HepG2 (cell line): ENCODE measurements at regions not wholly inside any gene's neighbourhood (a gene's known extent, or its start where the extent isn't known, plus 50 kb on each side); places are given as distances from the start of the nearest gene placed in this dataset.

ENCODE experiments used
- HMG20A ChIP-seq: IDR thresholded peaks from 2 replicates; pipeline ENCODE4 v1.6.1; 2016; ENCODE audit warnings: borderline replicate concordance
- HOXA5 ChIP-seq: sonication (generic); formaldehyde crosslinking; IDR thresholded peaks from 2 replicates; pipeline ENCODE4 v1.4.0; 2020; ENCODE audit warnings: missing genetic modification reagents
- TF ChIP-seq, protein P1 (sequence below): sonication (generic); formaldehyde crosslinking; IDR thresholded peaks from 2 replicates; pipeline ENCODE4 v1.4.0; 2020; ENCODE audit warnings: missing genetic modification reagents
- TF ChIP-seq, protein P2 (sequence below): sonication (generic); formaldehyde crosslinking; IDR thresholded peaks from 2 replicates; pipeline ENCODE4 v1.9.0; 2021; ENCODE audit warnings: mild to moderate bottlenecking, missing genetic modification reagents

DNA sequence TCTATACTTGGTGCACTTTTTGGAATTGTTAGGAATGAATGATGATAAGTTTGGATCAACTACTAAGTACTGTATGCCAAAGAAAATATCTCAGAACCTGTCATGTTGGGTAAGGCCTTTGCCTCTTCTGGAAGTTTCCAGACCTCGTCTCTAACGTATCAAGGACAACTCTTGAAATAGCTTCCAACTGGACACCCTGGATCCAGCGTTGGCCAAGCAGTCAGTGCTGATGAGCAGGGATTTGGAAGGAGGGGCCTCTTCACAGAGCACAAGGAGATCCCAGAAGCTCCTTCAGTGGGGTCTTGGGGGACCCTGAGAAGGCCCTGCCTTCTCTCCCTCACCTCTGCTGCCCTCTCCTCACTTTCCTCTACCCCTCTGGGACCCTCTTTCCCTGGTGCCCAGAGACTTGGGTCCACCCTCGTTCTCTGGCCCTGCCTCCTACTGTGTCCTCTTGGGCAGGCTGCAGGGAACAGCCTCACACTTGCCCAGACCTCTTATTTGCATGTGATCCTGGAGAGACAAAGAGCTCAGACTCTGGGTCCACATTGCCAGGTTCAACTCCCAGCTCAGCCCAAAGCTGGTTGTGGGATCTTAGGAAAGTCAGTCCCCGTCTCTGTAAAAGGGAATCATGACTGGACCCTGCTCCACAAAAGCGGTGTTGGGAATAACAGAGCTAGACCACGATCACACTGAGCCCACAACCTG lies 145.8 kb downstream of the COL6A3 start (continued):
- TF ChIP-seq, protein P1, sequence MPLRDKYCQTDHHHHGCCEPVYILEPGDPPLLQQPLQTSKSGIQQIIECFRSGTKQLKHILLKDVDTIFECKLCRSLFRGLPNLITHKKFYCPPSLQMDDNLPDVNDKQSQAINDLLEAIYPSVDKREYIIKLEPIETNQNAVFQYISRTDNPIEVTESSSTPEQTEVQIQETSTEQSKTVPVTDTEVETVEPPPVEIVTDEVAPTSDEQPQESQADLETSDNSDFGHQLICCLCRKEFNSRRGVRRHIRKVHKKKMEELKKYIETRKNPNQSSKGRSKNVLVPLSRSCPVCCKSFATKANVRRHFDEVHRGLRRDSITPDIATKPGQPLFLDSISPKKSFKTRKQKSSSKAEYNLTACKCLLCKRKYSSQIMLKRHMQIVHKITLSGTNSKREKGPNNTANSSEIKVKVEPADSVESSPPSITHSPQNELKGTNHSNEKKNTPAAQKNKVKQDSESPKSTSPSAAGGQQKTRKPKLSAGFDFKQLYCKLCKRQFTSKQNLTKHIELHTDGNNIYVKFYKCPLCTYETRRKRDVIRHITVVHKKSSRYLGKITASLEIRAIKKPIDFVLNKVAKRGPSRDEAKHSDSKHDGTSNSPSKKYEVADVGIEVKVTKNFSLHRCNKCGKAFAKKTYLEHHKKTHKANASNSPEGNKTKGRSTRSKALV (CRISPR knock-in tag): no peak
- TF ChIP-seq HOXA5 (CRISPR knock-in tag) (no peak), HMG20A (CRISPR knock-in tag) (no peak)
- TF ChIP-seq, protein P2, sequence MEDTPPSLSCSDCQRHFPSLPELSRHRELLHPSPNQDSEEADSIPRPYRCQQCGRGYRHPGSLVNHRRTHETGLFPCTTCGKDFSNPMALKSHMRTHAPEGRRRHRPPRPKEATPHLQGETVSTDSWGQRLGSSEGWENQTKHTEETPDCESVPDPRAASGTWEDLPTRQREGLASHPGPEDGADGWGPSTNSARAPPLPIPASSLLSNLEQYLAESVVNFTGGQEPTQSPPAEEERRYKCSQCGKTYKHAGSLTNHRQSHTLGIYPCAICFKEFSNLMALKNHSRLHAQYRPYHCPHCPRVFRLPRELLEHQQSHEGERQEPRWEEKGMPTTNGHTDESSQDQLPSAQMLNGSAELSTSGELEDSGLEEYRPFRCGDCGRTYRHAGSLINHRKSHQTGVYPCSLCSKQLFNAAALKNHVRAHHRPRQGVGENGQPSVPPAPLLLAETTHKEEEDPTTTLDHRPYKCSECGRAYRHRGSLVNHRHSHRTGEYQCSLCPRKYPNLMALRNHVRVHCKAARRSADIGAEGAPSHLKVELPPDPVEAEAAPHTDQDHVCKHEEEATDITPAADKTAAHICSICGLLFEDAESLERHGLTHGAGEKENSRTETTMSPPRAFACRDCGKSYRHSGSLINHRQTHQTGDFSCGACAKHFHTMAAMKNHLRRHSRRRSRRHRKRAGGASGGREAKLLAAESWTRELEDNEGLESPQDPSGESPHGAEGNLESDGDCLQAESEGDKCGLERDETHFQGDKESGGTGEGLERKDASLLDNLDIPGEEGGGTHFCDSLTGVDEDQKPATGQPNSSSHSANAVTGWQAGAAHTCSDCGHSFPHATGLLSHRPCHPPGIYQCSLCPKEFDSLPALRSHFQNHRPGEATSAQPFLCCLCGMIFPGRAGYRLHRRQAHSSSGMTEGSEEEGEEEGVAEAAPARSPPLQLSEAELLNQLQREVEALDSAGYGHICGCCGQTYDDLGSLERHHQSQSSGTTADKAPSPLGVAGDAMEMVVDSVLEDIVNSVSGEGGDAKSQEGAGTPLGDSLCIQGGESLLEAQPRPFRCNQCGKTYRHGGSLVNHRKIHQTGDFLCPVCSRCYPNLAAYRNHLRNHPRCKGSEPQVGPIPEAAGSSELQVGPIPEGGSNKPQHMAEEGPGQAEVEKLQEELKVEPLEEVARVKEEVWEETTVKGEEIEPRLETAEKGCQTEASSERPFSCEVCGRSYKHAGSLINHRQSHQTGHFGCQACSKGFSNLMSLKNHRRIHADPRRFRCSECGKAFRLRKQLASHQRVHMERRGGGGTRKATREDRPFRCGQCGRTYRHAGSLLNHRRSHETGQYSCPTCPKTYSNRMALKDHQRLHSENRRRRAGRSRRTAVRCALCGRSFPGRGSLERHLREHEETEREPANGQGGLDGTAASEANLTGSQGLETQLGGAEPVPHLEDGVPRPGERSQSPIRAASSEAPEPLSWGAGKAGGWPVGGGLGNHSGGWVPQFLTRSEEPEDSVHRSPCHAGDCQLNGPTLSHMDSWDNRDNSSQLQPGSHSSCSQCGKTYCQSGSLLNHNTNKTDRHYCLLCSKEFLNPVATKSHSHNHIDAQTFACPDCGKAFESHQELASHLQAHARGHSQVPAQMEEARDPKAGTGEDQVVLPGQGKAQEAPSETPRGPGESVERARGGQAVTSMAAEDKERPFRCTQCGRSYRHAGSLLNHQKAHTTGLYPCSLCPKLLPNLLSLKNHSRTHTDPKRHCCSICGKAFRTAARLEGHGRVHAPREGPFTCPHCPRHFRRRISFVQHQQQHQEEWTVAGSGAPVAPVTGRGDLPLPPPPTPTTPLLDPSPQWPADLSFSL: no peak
